Mammary epithelial cell (primary cell): ENCODE measurements at regions not wholly inside any gene's neighbourhood (a gene's known extent, or its start where the extent isn't known, plus 50 kb on each side); places are given as distances from the start of the nearest gene placed in this dataset.

Experiments used
- CTCF ChIP-seq, 2 donors: IDR thresholded peaks in 1 of 2; conservative IDR thresholded peaks in 1 of 2; 2 replicates each; pipeline ENCODE4 v1.5.1; 2011 to 2012; ENCODE audit warnings: inconsistent platforms in 2 of 2, low read length in 2 of 2, mild to moderate bottlenecking in 2 of 2, control low read depth in 1 of 2, low read depth in 1 of 2; ENCODE audit not compliant: insufficient read depth in 1 of 2; ENCODE audit errors: extremely low read depth in 1 of 2
- EZH2 ChIP-seq: IDR thresholded peaks from 2 replicates; pipeline ENCODE4 v1.6.1; 2012; ENCODE audit warnings: low read length, inconsistent platforms, borderline replicate concordance

GRCh38 chr12:43293396-43293795 is 258.6 kb downstream of the ADAMTS20 start:
- TF ChIP-seq CTCF (conservative IDR thresholded peaks at IDR 0.05 in 1 of 2, IDR thresholded peaks at IDR 0.05 in 1 of 2; ENCODE audit: extremely low read depth in 1 of 2, insufficient read depth in 1 of 2, low read depth in 1 of 2, low read length in 2 of 2) = no peak
- no peak for TF ChIP-seq EZH2
